Liver (tissue), 8 donors: ENCODE measurements at regions not wholly inside any gene's neighbourhood (a gene's known extent, or its start where the extent isn't known, plus 50 kb on each side); places are given as distances from the start of the nearest gene placed in this dataset.

Source experiments
- DNase-seq: peaks from one replicate; pipeline ENCODE4 v3.0.0-alpha.2; 2017; ENCODE audit warnings: low spot score
- H3K27ac ChIP-seq, 2 donors: one replicate each; pipeline ENCODE4 v1.7.0; 2013; ENCODE audit warnings: inconsistent platforms in 2 of 2, low read length in 2 of 2, control low read depth in 1 of 2, low read depth in 1 of 2, mild to moderate bottlenecking in 1 of 2
- H3K27me3 ChIP-seq, 4 donors: one replicate each; pipeline versions ENCODE4 v1.6.1 to v1.7.0; 2013; ENCODE audit warnings: low read length in 3 of 4, inconsistent platforms in 1 of 4, mild to moderate bottlenecking in 1 of 4, moderate library complexity in 1 of 4; ENCODE audit not compliant: control insufficient read depth in 4 of 4, insufficient read depth in 4 of 4
- H3K36me3 ChIP-seq, 4 donors: one replicate each; pipeline versions ENCODE4 v1.6.1 to v1.7.0; 2013; ENCODE audit warnings: low read length in 3 of 4, mild to moderate bottlenecking in 3 of 4, low read depth in 1 of 4, moderate library complexity in 1 of 4; ENCODE audit not compliant: control insufficient read depth in 4 of 4, insufficient read depth in 3 of 4
- H3K4me1 ChIP-seq, 4 donors: one replicate each; pipeline versions ENCODE4 v1.6.1 to v1.7.0; 2013; ENCODE audit warnings: low read length in 3 of 4, mild to moderate bottlenecking in 3 of 4, moderate library complexity in 1 of 4; ENCODE audit not compliant: control insufficient read depth in 4 of 4, insufficient read depth in 4 of 4
- H3K4me3 ChIP-seq, 3 donors: one replicate each; pipeline versions ENCODE4 v1.6.1 to v1.7.0; 2013; ENCODE audit warnings: low read length in 3 of 3, control low read depth in 1 of 3, low read depth in 1 of 3, mild to moderate bottlenecking in 1 of 3
- H3K9ac ChIP-seq, 2 donors: one replicate each; pipeline ENCODE4 v1.7.0; 2013; ENCODE audit warnings: low read length in 2 of 2, mild to moderate bottlenecking in 2 of 2, moderate library complexity in 2 of 2, control low read depth in 1 of 2, low read depth in 1 of 2
- H3K9me3 ChIP-seq, 4 donors: one replicate each; pipeline versions ENCODE4 v1.6.1 to v1.7.0; 2013; ENCODE audit warnings: low read length in 3 of 4; ENCODE audit not compliant: control insufficient read depth in 4 of 4
- EGR1 ChIP-seq, 2 donors: IDR thresholded peaks; 2 replicates each; pipeline ENCODE4 v1.6.1; 2016 to 2018; ENCODE audit warnings: antibody characterized with exemption in 2 of 2, low read depth in 2 of 2
- FOXA1 ChIP-seq: IDR thresholded peaks from 2 replicates; pipeline ENCODE4 v1.6.1; 2016; ENCODE audit warnings: antibody characterized with exemption
- FOXA2 ChIP-seq: IDR thresholded peaks from 2 replicates; pipeline ENCODE4 v1.6.1; 2016; ENCODE audit warnings: antibody characterized with exemption
- GABPA ChIP-seq, 2 donors: IDR thresholded peaks in 1 of 2; conservative IDR thresholded peaks in 1 of 2; 2 replicates each; pipeline ENCODE4 v1.6.1; 2016; ENCODE audit warnings: antibody characterized with exemption in 2 of 2, mild to moderate bottlenecking in 1 of 2, moderate library complexity in 1 of 2
- HNF4A ChIP-seq, 2 donors: conservative IDR thresholded peaks; 2 replicates each; pipeline ENCODE4 v1.6.1; 2016; ENCODE audit warnings: antibody characterized with exemption in 2 of 2, mild to moderate bottlenecking in 2 of 2
- HNF4G ChIP-seq: IDR thresholded peaks from 2 replicates; pipeline ENCODE4 v1.6.1; 2016; ENCODE audit warnings: antibody characterized with exemption
- JUND ChIP-seq, 2 donors: IDR thresholded peaks; 2 replicates each; pipeline ENCODE4 v1.6.1; 2016; ENCODE audit warnings: antibody characterized with exemption in 2 of 2
- NR2F2 ChIP-seq: IDR thresholded peaks from 2 replicates; pipeline ENCODE4 v1.6.1; 2016; ENCODE audit warnings: antibody characterized with exemption
- RAD21 ChIP-seq, 2 donors: IDR thresholded peaks; 2 replicates each; pipeline ENCODE4 v1.6.1; 2016; ENCODE audit warnings: antibody characterized with exemption in 2 of 2, mild to moderate bottlenecking in 2 of 2
- RXRA ChIP-seq, 2 donors: IDR thresholded peaks; 2 replicates each; pipeline ENCODE4 v1.6.1; 2017 to 2018; ENCODE audit warnings: antibody characterized with exemption in 2 of 2, mild to moderate bottlenecking in 1 of 2
- SP1 ChIP-seq: IDR thresholded peaks from 2 replicates; pipeline ENCODE4 v1.6.1; 2018; ENCODE audit warnings: antibody characterized with exemption, mild to moderate bottlenecking
- TAF1 ChIP-seq: conservative IDR thresholded peaks from 2 replicates; pipeline ENCODE4 v1.6.1; 2016; ENCODE audit warnings: antibody characterized with exemption, mild to moderate bottlenecking
- YY1 ChIP-seq: IDR thresholded peaks from 2 replicates; pipeline ENCODE4 v1.6.1; 2016; ENCODE audit warnings: antibody characterized with exemption, mild to moderate bottlenecking
- WGBS: extraction: QIAGEN DNeasy Blood & Tissue Kit; methylation state at CpG from one replicate; pipeline ENCODE4 v1.1.7; 2013; 5-methylcytosine and 5-hydroxymethylcytosine counted together
- TF ChIP-seq, protein P1 (sequence below): fragments of 150-350 bp; IDR thresholded peaks from 2 replicates; pipeline ENCODE4 v1.5.1; 2017; ENCODE audit warnings: improper control_type of control experiment, low read depth, low read length; ENCODE audit not compliant: missing input control
- TF ChIP-seq, protein P2 (sequence below): IDR thresholded peaks from 2 replicates; pipeline ENCODE4 v1.6.1; 2016; ENCODE audit warnings: antibody characterized with exemption, mild to moderate bottlenecking
- TF ChIP-seq, protein P3 (sequence below): IDR thresholded peaks from 2 replicates; pipeline ENCODE4 v1.6.1; 2016; ENCODE audit warnings: antibody characterized with exemption
- TF ChIP-seq, protein P4 (sequence below): IDR thresholded peaks from 2 replicates; pipeline ENCODE4 v1.6.1; 2016; ENCODE audit warnings: antibody characterized with exemption
- TF ChIP-seq, protein P5 (sequence below): IDR thresholded peaks from 2 replicates; pipeline ENCODE4 v1.6.1; 2016; ENCODE audit warnings: antibody characterized with exemption
- donor health status: healthy.
- donor health status: healthy.
- donor health status: healthy.
- donor health status: healthy.
- donor health status: healthy.

DNA sequence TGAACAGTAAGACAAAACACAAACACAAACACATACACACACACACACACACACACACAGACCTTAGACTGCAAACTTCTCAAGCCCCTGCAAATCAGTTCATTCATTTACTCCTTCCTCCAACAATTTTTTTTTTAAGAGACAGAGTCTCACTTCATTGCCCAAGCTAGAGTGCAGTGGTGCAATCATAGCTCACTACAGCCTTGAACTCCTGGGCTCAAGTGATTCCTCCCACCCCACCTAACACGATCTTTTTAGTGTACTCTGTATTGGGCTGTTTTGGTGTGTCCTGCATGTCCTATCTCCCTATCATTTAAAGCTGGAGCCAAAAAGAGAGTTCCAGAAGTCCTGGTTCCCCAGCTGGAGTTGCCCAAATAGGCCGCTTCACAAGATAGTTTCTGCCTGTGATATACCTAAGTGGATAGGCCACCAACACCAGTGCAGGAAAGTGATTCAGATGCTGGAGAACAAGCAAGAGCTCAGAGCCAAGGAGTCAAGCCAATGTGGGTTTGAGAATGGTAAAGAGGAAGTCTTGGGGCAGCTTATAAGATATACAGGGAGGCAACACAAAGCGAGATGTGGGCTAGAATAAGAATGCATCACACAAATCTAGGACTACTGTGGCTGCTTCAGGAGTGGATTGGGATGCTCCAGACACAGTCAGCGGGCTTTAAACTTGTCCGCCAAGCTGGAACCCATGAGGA lies 85.4 kb upstream of the RAPGEF2 start:
- 86% methylated on average over 5 of the region's 5 CpGs for WGBS
- H3K9ac ChIP-seq, result no peak overlapping the region
- H3K27ac ChIP-seq, result no peak overlapping the region
- no peak for DNase-seq
- H3K9me3 ChIP-seq, result no peaks in the 10 kb centered on the region
- H3K36me3 ChIP-seq, result no peaks in the 10 kb centered on the region
- no peak overlapping the region for H3K4me3 ChIP-seq
- no peaks in the 10 kb centered on the region for H3K27me3 ChIP-seq
- H3K4me1 ChIP-seq, result peaks cover 7 to 41% (median 26%) of the 10 kb centered on the region in 4 donors
- no peak for TF ChIP-seq FOXA1
- TF ChIP-seq HNF4A (conservative IDR thresholded peaks at IDR 0.05), result peak; percentile 8 to 30
- TF ChIP-seq, protein P1, sequence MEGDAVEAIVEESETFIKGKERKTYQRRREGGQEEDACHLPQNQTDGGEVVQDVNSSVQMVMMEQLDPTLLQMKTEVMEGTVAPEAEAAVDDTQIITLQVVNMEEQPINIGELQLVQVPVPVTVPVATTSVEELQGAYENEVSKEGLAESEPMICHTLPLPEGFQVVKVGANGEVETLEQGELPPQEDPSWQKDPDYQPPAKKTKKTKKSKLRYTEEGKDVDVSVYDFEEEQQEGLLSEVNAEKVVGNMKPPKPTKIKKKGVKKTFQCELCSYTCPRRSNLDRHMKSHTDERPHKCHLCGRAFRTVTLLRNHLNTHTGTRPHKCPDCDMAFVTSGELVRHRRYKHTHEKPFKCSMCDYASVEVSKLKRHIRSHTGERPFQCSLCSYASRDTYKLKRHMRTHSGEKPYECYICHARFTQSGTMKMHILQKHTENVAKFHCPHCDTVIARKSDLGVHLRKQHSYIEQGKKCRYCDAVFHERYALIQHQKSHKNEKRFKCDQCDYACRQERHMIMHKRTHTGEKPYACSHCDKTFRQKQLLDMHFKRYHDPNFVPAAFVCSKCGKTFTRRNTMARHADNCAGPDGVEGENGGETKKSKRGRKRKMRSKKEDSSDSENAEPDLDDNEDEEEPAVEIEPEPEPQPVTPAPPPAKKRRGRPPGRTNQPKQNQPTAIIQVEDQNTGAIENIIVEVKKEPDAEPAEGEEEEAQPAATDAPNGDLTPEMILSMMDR, result no peak

DNA sequence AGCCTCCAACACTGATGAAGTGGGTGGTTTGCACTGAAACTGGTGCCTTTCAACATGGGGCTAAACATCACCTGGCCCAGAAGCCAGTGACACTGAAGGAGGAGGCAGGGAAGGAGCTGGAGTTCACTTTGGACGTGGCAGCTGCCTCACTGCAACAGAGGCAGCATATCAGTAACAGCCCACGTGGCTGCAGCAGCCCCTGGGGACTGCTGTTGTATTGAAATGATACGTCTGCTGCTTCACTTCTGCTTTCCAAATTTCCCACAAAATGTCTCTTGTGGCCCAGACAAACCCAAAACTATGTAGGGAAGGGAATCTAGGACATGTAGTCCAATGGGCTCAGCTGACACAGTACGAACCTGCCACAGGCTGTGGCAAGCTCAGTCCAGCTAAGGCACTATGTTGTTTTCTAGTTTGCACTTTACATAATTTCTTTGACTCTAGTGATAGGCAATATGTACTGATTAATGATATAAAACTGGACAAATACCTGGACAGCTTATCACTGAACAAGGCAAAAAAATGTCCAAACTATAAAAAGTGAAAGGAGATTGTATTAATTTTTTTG lies 84.7 kb upstream of the RAPGEF2 start:
- H3K4me3 ChIP-seq, result no peak overlapping the region
- 90% methylated on average over 4 of the region's 4 CpGs for WGBS
- no peak for DNase-seq
- no peak overlapping the region for H3K27ac ChIP-seq
- TF ChIP-seq EGR1 (IDR thresholded peaks at IDR 0.05; ENCODE audit: low read depth in 2 of 2) (no peak), RXRA (IDR thresholded peaks at IDR 0.05) (no peak), NR2F2 (no peak), FOXA2 (no peak), HNF4A (conservative IDR thresholded peaks at IDR 0.05) (no peak), YY1 (no peak), JUND (IDR thresholded peaks at IDR 0.05) (no peak), FOXA1 (no peak), SP1 (no peak), TAF1 (no peak), RAD21 (IDR thresholded peaks at IDR 0.05) (no peak), HNF4G (no peak), GABPA (IDR thresholded peaks at IDR 0.05 in 1 of 2, conservative IDR thresholded peaks at IDR 0.05 in 1 of 2) (no peak)
- TF ChIP-seq, protein P2, sequence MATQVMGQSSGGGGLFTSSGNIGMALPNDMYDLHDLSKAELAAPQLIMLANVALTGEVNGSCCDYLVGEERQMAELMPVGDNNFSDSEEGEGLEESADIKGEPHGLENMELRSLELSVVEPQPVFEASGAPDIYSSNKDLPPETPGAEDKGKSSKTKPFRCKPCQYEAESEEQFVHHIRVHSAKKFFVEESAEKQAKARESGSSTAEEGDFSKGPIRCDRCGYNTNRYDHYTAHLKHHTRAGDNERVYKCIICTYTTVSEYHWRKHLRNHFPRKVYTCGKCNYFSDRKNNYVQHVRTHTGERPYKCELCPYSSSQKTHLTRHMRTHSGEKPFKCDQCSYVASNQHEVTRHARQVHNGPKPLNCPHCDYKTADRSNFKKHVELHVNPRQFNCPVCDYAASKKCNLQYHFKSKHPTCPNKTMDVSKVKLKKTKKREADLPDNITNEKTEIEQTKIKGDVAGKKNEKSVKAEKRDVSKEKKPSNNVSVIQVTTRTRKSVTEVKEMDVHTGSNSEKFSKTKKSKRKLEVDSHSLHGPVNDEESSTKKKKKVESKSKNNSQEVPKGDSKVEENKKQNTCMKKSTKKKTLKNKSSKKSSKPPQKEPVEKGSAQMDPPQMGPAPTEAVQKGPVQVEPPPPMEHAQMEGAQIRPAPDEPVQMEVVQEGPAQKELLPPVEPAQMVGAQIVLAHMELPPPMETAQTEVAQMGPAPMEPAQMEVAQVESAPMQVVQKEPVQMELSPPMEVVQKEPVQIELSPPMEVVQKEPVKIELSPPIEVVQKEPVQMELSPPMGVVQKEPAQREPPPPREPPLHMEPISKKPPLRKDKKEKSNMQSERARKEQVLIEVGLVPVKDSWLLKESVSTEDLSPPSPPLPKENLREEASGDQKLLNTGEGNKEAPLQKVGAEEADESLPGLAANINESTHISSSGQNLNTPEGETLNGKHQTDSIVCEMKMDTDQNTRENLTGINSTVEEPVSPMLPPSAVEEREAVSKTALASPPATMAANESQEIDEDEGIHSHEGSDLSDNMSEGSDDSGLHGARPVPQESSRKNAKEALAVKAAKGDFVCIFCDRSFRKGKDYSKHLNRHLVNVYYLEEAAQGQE, result no peak
- TF ChIP-seq, protein P3, sequence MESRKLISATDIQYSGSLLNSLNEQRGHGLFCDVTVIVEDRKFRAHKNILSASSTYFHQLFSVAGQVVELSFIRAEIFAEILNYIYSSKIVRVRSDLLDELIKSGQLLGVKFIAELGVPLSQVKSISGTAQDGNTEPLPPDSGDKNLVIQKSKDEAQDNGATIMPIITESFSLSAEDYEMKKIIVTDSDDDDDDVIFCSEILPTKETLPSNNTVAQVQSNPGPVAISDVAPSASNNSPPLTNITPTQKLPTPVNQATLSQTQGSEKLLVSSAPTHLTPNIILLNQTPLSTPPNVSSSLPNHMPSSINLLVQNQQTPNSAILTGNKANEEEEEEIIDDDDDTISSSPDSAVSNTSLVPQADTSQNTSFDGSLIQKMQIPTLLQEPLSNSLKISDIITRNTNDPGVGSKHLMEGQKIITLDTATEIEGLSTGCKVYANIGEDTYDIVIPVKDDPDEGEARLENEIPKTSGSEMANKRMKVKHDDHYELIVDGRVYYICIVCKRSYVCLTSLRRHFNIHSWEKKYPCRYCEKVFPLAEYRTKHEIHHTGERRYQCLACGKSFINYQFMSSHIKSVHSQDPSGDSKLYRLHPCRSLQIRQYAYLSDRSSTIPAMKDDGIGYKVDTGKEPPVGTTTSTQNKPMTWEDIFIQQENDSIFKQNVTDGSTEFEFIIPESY, result no peak
- TF ChIP-seq, protein P4, sequence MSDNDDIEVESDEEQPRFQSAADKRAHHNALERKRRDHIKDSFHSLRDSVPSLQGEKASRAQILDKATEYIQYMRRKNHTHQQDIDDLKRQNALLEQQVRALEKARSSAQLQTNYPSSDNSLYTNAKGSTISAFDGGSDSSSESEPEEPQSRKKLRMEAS, result no peak
- TF ChIP-seq, protein P1, result no peak
- TF ChIP-seq, protein P5, sequence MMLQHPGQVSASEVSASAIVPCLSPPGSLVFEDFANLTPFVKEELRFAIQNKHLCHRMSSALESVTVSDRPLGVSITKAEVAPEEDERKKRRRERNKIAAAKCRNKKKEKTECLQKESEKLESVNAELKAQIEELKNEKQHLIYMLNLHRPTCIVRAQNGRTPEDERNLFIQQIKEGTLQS, result no peak
- H3K27me3 ChIP-seq, result no peaks in the 10 kb centered on the region
- H3K4me1 ChIP-seq, result peaks cover 4 to 35% (median 23%) of the 10 kb centered on the region in 4 donors
- H3K9me3 ChIP-seq, result no peaks in the 10 kb centered on the region
- H3K9ac ChIP-seq, result no peak overlapping the region
- H3K36me3 ChIP-seq, result no peaks in the 10 kb centered on the region
